ENCODE measurements at regions not wholly inside any gene's neighbourhood (a gene's known extent, or its start where the extent isn't known, plus 50 kb on each side); places are given as distances from the start of the nearest gene placed in this dataset.

DNA sequence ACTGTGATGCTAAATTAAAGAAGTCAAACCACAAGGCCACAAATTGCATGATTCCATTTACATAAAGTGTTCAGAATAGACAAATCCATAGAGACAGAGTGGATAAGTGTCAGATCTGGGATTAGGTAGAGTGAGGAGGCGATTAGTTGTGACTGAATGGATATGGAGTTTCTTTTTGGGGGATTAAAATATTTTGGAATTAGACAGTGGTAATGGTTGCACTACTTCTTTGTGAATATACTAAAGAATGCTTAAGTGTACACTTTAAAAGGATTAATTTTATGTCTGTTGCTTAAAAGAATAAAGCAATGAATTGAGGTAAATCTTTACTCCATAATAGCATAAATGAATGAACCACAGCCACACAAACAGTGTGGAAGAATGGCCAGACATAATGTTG lies 175.5 kb upstream of the CADM2 start:
- WGBS, 2 experiments (ENCODE audit: extremely low coverage in 2 of 2, insufficient read length in 1 of 2), result no CpG with 5 or more reads among the region's 1 CpG
- Histone ChIP-seq H3K9ac (ENCODE audit: low read depth, low read length) (no peak overlapping the region), H3K9me3 (ENCODE audit: control insufficient read depth, insufficient read depth, low read length) (peaks cover 4% of the 10 kb centered on the region; the same call in 1 of the 2 replicates), H4K20me1 (ENCODE audit: insufficient read depth, low read length) (no peaks in the 10 kb centered on the region), H3K14ac (replicated peaks; ENCODE audit: low read depth, low read length) (no peak overlapping the region), H3K56ac (ENCODE audit: extremely low read depth, insufficient read depth, low read length) (no peak overlapping the region), H3K36me3 (ENCODE audit: control insufficient read depth, insufficient read depth, low read length) (no peaks in the 10 kb centered on the region), H2AK9ac (replicated peaks; ENCODE audit: low read depth, low read length, poor library complexity) (no peak overlapping the region), H4K8ac (ENCODE audit: low read depth in 2 of 2, low read length in 2 of 2) (no peak overlapping the region), H3K18ac (ENCODE audit: low read depth, low read length) (no peak overlapping the region), H3K4ac (ENCODE audit: low read depth, low read length) (no peak overlapping the region), H4K91ac (ENCODE audit: insufficient read depth, low read depth, low read length) (no peak overlapping the region), H2AFZ (replicated peaks; ENCODE audit: low read length, poor library complexity) (no peak overlapping the region), H3K4me3 (ENCODE audit: insufficient read depth, low read depth, low read length) (no peak overlapping the region), H3K9me1 (ENCODE audit: insufficient read depth, low read length) (no peaks in the 10 kb centered on the region), H3K27me3 (ENCODE audit: control insufficient read depth, insufficient read depth, low read length) (no peaks in the 10 kb centered on the region), H4K5ac (ENCODE audit: low read depth, low read length) (no peak overlapping the region), H3K4me1 (ENCODE audit: control insufficient read depth, insufficient read depth, low read length) (no peaks in the 10 kb centered on the region), H3K79me1 (ENCODE audit: low read depth in 1 of 2, low read length in 2 of 2) (no peaks in the 10 kb centered on the region), H2BK15ac (ENCODE audit: low read depth, low read length) (no peak overlapping the region), H2BK20ac (ENCODE audit: low read depth, low read length) (no peak overlapping the region), H3K4me2 (ENCODE audit: low read depth, low read length) (no peak overlapping the region), H3K23ac (ENCODE audit: low read depth, low read length) (no peak overlapping the region), H2BK120ac (ENCODE audit: low read depth, low read length) (no peak overlapping the region), H3K27ac (ENCODE audit: insufficient read depth, low read length) (no peak overlapping the region), H2AK5ac (ENCODE audit: low read depth, low read length) (no peak overlapping the region), H2BK5ac (ENCODE audit: low read depth, low read length, poor library complexity, severe bottlenecking) (no peak overlapping the region)
- ChIA-PET POLR2A (ENCODE audit: unreplicated experiment) (no interaction called here), CTCF (no interaction called here)
- no TSS peak for BruUV-seq (replicated peaks)
- in situ Hi-C loops (cut with MboI; ENCODE audit: low sequenced_read_pairs) (no loop called here), dilution Hi-C loops (cut with HindIII; ENCODE audit: low sequenced_read_pairs, unreplicated experiment) (no loop called here), intact Hi-C loops (cut with micrococcal nuclease) (no loop called here)
- DNase-seq (no peak), ATAC-seq (ENCODE audit: low read depth) (no peak)
- TF ChIP-seq FOS (IDR thresholded peaks at IDR 0.05; ENCODE audit: low read depth, low read length) (no peak), NFE2L2 (IDR thresholded peaks at IDR 0.05; ENCODE audit: low read depth, low read length) (no peak)

Measured in IMR-90 (cell line).